HL-60 (cell line): ENCODE measurements at regions not wholly inside any gene's neighbourhood (a gene's known extent, or its start where the extent isn't known, plus 50 kb on each side); places are given as distances from the start of the nearest gene placed in this dataset.

Experiments used
- DNase-seq, 2 experiments: peaks; one replicate each; pipeline ENCODE4 v3.0.0-alpha.2; 2010 to 2020; ENCODE audit warnings: low read depth in 1 of 2, low spot score in 1 of 2
- H3K27ac ChIP-seq: fragments of 250-450 bp; sonication (Bioruptor Pico); replicated peaks from 2 replicates; pipeline ENCODE4 v1.5.1; 2020; ENCODE audit warnings: mild to moderate bottlenecking, moderate library complexity
- H3K27me3 ChIP-seq: fragments of 250-450 bp; sonication (Bioruptor Pico); 2 replicates; pipeline ENCODE4 v1.5.1; 2021; ENCODE audit warnings: mild to moderate bottlenecking, moderate library complexity; ENCODE audit not compliant: insufficient read depth, poor library complexity, severe bottlenecking
- H3K4me3 ChIP-seq: replicated peaks from 2 replicates; pipeline ENCODE4 v1.5.1; 2011; ENCODE audit warnings: mild to moderate bottlenecking, control low read depth, low read length; ENCODE audit not compliant: insufficient read depth
- GABPA ChIP-seq: IDR thresholded peaks from 2 replicates; pipeline ENCODE4 v1.6.1; 2012; ENCODE audit warnings: low read depth
- POLR2AphosphoS5 ChIP-seq: IDR thresholded peaks from 2 replicates; pipeline ENCODE4 v1.6.1; 2012; ENCODE audit warnings: low read depth
- SPI1 ChIP-seq: IDR thresholded peaks from 2 replicates; pipeline ENCODE4 v1.6.1; 2012; ENCODE audit warnings: low read depth, mild to moderate bottlenecking, borderline replicate concordance
- TF ChIP-seq, protein P1 (sequence below): IDR thresholded peaks from 2 replicates; pipeline ENCODE4 v1.6.1; 2012; ENCODE audit warnings: low read depth; ENCODE audit not compliant: insufficient replicate concordance
- TF ChIP-seq, protein P2 (sequence below): IDR thresholded peaks from one replicate; pipeline ENCODE4 v1.5.1; 2011; ENCODE audit warnings: low read length, control low read depth, inconsistent platforms; ENCODE audit not compliant: insufficient read depth

DNA sequence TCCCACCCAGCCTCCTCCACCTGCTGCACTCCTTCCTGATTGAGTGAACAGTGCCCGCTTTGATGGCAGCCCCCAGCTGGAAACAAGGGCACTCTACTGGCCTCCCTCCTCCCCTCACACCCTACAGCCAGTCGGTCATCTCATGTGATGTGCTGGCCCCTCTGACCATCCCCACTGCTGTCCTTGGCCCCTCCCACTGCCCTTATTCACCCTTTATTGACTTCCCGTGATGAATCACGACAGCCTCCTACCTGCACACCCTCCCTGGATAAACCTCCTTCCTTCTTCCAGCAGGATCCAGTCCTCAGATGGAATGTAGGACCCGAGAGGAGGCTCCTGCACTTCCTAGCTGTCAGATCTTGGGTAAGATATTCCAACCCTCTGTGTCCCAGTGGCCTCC lies 186.5 kb upstream of the SH3BP4 start:
- no peak for DNase-seq

DNA sequence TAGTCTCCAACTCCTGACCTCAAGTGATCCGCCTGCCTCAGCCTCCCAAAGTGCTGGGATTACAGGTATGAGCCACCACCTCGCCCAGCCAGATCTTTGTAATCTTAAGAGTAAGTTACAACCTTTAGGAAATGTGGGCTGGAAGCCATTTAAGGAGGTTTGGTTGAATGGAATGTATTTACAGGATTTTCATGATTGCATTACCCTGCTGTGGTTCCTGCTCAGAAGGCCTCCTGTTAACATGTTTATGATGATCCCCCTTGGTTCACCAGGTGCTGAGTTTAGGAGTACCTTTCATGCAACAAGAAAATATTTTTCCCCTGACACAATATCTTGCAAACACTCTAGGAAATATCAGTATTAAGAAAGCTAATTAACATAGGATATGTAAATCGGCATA lies 187.4 kb upstream of the SH3BP4 start:
- no peak for TF ChIP-seq SPI1
- TF ChIP-seq GABPA, result no peak
- TF ChIP-seq POLR2AphosphoS5, result no peak
- TF ChIP-seq, protein P1, sequence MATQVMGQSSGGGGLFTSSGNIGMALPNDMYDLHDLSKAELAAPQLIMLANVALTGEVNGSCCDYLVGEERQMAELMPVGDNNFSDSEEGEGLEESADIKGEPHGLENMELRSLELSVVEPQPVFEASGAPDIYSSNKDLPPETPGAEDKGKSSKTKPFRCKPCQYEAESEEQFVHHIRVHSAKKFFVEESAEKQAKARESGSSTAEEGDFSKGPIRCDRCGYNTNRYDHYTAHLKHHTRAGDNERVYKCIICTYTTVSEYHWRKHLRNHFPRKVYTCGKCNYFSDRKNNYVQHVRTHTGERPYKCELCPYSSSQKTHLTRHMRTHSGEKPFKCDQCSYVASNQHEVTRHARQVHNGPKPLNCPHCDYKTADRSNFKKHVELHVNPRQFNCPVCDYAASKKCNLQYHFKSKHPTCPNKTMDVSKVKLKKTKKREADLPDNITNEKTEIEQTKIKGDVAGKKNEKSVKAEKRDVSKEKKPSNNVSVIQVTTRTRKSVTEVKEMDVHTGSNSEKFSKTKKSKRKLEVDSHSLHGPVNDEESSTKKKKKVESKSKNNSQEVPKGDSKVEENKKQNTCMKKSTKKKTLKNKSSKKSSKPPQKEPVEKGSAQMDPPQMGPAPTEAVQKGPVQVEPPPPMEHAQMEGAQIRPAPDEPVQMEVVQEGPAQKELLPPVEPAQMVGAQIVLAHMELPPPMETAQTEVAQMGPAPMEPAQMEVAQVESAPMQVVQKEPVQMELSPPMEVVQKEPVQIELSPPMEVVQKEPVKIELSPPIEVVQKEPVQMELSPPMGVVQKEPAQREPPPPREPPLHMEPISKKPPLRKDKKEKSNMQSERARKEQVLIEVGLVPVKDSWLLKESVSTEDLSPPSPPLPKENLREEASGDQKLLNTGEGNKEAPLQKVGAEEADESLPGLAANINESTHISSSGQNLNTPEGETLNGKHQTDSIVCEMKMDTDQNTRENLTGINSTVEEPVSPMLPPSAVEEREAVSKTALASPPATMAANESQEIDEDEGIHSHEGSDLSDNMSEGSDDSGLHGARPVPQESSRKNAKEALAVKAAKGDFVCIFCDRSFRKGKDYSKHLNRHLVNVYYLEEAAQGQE, result no peak
- TF ChIP-seq, protein P2, sequence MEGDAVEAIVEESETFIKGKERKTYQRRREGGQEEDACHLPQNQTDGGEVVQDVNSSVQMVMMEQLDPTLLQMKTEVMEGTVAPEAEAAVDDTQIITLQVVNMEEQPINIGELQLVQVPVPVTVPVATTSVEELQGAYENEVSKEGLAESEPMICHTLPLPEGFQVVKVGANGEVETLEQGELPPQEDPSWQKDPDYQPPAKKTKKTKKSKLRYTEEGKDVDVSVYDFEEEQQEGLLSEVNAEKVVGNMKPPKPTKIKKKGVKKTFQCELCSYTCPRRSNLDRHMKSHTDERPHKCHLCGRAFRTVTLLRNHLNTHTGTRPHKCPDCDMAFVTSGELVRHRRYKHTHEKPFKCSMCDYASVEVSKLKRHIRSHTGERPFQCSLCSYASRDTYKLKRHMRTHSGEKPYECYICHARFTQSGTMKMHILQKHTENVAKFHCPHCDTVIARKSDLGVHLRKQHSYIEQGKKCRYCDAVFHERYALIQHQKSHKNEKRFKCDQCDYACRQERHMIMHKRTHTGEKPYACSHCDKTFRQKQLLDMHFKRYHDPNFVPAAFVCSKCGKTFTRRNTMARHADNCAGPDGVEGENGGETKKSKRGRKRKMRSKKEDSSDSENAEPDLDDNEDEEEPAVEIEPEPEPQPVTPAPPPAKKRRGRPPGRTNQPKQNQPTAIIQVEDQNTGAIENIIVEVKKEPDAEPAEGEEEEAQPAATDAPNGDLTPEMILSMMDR, result no peak
- no peak overlapping the region for H3K4me3 ChIP-seq
- no peak overlapping the region for H3K27ac ChIP-seq
- no peak for DNase-seq
- H3K27me3 ChIP-seq, result no peaks in the 10 kb centered on the region

More for the DNA sequence above, 186.5 kb upstream of the SH3BP4 start:
- Histone ChIP-seq H3K27me3 (no peaks in the 10 kb centered on the region), H3K4me3 (no peak overlapping the region), H3K27ac (no peak overlapping the region)
- TF ChIP-seq, protein P2, result no peak
- TF ChIP-seq SPI1 (no peak), GABPA (no peak)

DNA sequence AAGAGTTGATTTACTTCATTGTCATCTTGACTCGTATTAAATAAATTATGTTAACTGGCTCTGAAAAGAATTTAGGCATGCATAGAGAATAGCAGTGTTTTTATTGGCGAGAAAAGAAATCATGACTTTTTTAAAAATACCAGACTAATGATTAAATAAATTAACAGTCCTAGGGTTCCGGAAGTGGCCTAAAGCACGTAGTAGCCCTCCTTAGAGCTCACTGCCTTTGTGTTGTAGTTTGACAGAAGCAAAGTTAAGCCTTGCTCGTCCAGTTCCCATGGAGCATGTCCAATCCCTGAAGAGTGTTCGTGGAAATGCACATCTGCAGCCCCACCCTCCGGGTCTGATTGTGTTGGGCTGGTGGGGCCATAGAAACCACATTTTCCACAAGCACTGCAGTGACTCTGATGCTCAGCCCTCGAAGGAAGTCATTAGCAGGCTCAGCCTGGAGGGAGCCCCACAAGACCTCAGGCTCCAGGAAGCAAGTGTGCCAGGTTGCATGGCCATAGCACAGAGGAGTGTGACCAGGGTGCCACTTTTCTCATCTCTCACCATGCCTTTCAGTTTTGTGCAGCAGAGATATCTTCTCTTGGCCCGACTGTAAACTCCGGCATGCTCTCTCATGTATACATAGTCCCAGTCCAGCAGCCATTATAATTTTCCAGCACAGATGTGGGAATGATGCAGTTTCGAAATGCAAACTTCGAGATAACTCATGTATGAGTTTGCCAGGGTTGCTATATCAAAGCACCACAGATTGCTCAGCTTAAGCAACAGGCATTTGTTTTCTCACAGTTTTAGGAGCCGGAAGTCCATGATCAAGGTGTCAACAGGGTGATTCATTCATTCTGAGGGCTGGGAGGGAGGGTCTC lies 188.6 kb upstream of the SH3BP4 start:
- Histone ChIP-seq H3K27me3 (no peaks in the 10 kb centered on the region), H3K27ac (no peak overlapping the region), H3K4me3 (no peak overlapping the region)
- no peak for DNase-seq
- TF ChIP-seq, protein P2, result no peak
- TF ChIP-seq POLR2AphosphoS5, result no peak

DNA sequence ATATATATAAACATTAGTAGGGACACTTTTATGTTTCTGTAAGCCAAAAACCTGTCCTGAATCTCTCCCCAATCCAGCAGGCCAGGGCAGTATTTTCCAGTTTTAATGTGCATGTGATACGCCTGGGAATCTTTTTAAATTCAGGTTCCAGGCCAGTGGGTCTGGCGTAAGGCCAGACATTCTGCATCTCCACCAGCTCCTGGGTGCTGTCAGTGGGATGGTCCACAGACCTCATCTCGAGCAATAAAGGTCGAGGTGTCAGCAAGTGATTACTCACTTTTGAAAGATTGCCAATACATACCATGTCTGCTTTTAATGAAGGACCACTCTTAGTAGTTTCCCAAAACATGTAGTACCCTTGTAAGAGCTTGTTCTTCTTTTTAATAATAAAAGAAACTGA lies 189.9 kb upstream of the SH3BP4 start:
- TF ChIP-seq POLR2AphosphoS5, result no peak
- TF ChIP-seq SPI1, result no peak
- no peak for TF ChIP-seq GABPA
- TF ChIP-seq, protein P2, result no peak
- TF ChIP-seq, protein P1, result no peak
- no peaks in the 10 kb centered on the region for H3K27me3 ChIP-seq
- H3K4me3 ChIP-seq, result no peak overlapping the region
- no peak overlapping the region for H3K27ac ChIP-seq
- no peak for DNase-seq
